Ishikawa (cell line): ENCODE measurements at regions not wholly inside any gene's neighbourhood (a gene's known extent, or its start where the extent isn't known, plus 50 kb on each side); places are given as distances from the start of the nearest gene placed in this dataset.

ENCODE experiments used
- CEBPB ChIP-seq: IDR thresholded peaks from 2 replicates; pipeline ENCODE4 v1.6.1; 2012
- CREB1 ChIP-seq: IDR thresholded peaks from 2 replicates; pipeline ENCODE4 v1.6.1; 2012; ENCODE audit warnings: low read depth
- EGR1 ChIP-seq: IDR thresholded peaks from 2 replicates; pipeline ENCODE4 v1.6.1; 2012
- EP300 ChIP-seq: IDR thresholded peaks from 2 replicates; pipeline ENCODE4 v1.6.1; 2012; ENCODE audit warnings: borderline replicate concordance
- FOXM1 ChIP-seq: IDR thresholded peaks from 2 replicates; pipeline ENCODE4 v1.6.1; 2012; ENCODE audit warnings: low read depth, borderline replicate concordance
- NFIC ChIP-seq: IDR thresholded peaks from 2 replicates; pipeline ENCODE4 v1.6.1; 2012
- RAD21 ChIP-seq: IDR thresholded peaks from 2 replicates; pipeline ENCODE4 v1.6.1; 2012; ENCODE audit warnings: low read depth
- REST ChIP-seq: IDR thresholded peaks from 2 replicates; pipeline ENCODE4 v1.6.1; 2012; ENCODE audit warnings: low read depth, mild to moderate bottlenecking
- TAF1 ChIP-seq: IDR thresholded peaks from 2 replicates; pipeline ENCODE4 v1.6.1; 2012; ENCODE audit warnings: low read depth, mild to moderate bottlenecking
- TCF12 ChIP-seq: IDR thresholded peaks from 2 replicates; pipeline ENCODE4 v1.6.1; 2012; ENCODE audit warnings: low read depth
- TEAD4 ChIP-seq: IDR thresholded peaks from 2 replicates; pipeline ENCODE4 v1.6.1; 2012
- YY1 ChIP-seq: IDR thresholded peaks from 2 replicates; pipeline ENCODE4 v1.6.1; 2012; ENCODE audit warnings: low read depth
- ZBTB7A ChIP-seq: IDR thresholded peaks from 2 replicates; pipeline ENCODE4 v1.6.1; 2012; ENCODE audit warnings: low read depth
- TF ChIP-seq, protein P1 (sequence below): IDR thresholded peaks from 2 replicates; pipeline ENCODE4 v1.6.1; 2012
- TF ChIP-seq, protein P2 (sequence below): IDR thresholded peaks from 2 replicates; pipeline ENCODE4 v1.6.1; 2012

DNA sequence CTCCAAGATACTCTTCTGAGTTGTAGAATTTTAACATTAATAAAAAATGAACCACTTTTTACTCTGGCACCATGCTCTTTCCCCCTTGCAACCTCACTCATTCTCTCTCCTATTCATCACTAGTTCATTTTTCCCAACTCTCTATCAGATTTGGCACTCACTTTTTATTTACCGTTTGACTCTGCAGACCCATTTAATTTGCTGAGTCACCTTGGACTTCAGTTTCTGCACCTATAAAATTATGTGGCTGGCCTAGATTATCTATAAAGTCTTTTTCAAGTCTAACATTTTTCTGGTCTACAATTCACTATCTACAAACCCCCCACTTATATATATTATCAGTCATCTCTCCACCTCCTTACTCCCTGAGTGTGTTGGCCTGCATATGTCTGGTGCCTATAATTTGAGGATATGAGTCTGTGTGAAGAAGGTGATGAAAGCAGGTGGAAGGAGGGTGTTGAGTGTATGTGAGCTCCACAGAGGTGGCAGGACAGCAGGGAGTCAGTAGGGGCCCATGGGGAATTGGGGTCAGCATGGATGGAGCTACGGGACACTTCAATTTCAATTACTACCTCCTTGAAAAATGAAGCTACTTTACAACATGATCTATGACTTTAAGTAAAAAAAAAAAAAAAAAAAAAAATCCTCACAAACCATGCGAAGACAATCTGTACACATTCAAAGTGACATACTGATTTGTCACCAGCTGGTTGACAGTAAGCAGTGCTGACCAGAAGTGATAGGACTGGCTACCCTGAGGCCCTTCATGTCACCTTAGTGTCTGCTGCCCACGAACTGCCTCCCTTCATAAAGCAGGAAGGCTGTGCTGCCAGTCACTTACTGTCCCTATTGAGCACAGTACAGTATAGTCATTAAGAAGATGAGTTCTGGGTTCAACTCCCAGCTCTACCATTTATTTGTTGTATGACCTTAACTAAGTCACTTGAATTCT, 334.2 kb upstream of the IL12A start:
- TF ChIP-seq ZBTB7A (no peak), FOXM1 (no peak), RAD21 (no peak), CREB1 (no peak), CEBPB (no peak), YY1 (no peak), TCF12 (no peak), TAF1 (no peak), EGR1 (no peak), TEAD4 (no peak), NFIC (no peak), EP300 (no peak)
- TF ChIP-seq, protein P1, sequence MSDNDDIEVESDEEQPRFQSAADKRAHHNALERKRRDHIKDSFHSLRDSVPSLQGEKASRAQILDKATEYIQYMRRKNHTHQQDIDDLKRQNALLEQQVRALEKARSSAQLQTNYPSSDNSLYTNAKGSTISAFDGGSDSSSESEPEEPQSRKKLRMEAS: no peak
- TF ChIP-seq, protein P2, sequence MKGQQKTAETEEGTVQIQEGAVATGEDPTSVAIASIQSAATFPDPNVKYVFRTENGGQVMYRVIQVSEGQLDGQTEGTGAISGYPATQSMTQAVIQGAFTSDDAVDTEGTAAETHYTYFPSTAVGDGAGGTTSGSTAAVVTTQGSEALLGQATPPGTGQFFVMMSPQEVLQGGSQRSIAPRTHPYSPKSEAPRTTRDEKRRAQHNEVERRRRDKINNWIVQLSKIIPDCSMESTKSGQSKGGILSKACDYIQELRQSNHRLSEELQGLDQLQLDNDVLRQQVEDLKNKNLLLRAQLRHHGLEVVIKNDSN: no peak

- no peak for TF ChIP-seq TAF1
- TF ChIP-seq TEAD4: no peak
- TF ChIP-seq RAD21: no peak
- no peak for TF ChIP-seq REST
- no peak for TF ChIP-seq CEBPB
Observed at GRCh38 chr3:159655202-159655601, 333.4 kb upstream of the IL12A start.

DNA sequence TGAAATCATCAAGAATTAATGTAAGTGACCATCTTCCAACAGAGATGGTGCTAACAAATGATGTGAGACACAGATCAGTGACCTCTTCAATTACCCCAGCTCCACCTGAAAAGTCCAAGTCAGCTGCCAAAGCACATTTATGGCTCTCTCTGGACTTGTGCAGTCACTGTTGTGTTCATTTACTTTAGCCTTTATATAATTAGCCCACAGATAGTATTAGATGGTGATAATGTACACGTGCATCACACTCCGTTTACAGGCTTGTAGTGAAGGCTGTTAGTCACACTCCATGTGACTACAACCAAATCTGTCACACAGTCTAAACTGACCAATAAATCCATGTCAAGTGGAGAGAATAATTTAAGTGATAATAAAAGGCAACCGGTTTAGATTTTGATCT, 331.5 kb upstream of the IL12A start:
- TF ChIP-seq FOXM1: no peak
- no peak for TF ChIP-seq YY1
- TF ChIP-seq, protein P1: no peak
- TF ChIP-seq TAF1: no peak
- TF ChIP-seq TEAD4: no peak
- no peak for TF ChIP-seq ZBTB7A
- TF ChIP-seq CREB1: no peak
- no peak for TF ChIP-seq CEBPB
- TF ChIP-seq, protein P2: no peak
- no peak for TF ChIP-seq NFIC
- TF ChIP-seq RAD21: no peak
- no peak for TF ChIP-seq REST
- no peak for TF ChIP-seq TCF12
- no peak for TF ChIP-seq EGR1
- TF ChIP-seq EP300: no peak

DNA sequence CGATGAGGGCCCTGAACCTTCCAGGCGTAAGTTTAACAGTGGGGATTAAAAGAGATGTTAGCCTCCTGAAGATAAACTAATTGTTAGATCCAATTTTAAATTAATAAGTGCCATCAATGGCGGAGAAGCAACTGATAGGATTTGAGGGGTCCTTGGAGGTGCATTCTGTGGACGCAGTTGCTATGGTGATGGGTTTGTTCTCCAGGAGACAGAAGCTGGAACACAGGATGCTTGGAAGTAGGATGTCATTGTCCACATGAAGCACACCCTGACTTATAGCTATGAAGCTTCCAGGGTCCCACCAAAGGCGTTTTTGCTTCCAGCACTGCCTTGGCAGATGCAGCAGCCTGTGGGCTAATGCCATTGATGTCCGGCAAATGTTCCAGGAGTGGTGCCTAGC, 331.0 kb upstream of the IL12A start:
- TF ChIP-seq, protein P2: no peak
- TF ChIP-seq EGR1 (no peak), CREB1 (no peak), YY1 (no peak)

GRCh38 chr3:159660326-159660725, 328.3 kb upstream of the IL12A start:
- TF ChIP-seq EGR1 (no peak), NFIC (no peak), REST (no peak), ZBTB7A (no peak), FOXM1 (no peak), TAF1 (no peak), CEBPB (no peak), CREB1 (no peak), TEAD4 (no peak), TCF12 (no peak), EP300 (no peak), RAD21 (no peak), YY1 (no peak)
- TF ChIP-seq, protein P1: no peak
- TF ChIP-seq, protein P2: no peak
